A673 (cell line): ENCODE measurements at regions not wholly inside any gene's neighbourhood (a gene's known extent, or its start where the extent isn't known, plus 50 kb on each side); places are given as distances from the start of the nearest gene placed in this dataset.
"Not testable (repeated sequence)": the region's sequence is repeated elsewhere in the genome, so short reads cannot be mapped to it uniquely, and the experiment has no call there.

Source experiments
- BruUV-seq: library from RNA; stranded (reverse); fragments of 400-500 nt; replicated peaks from 2 replicates; lab custom pipeline; 2021; lab: Mats Ljungman, UMichigan
- CTCF ChIA-PET: fragments of 300-600 bp; sonication (Branson Sonifier 250); formaldehyde crosslinking; loops from one replicate; lab custom pipeline; 2022; ENCODE audit warnings: antibody characterized with exemption; lab: Charles Lee
- POLR2A ChIA-PET: fragments of 300-600 bp; sonication (Branson Sonifier 250); formaldehyde crosslinking; loops from one replicate; lab custom pipeline; 2022; ENCODE audit warnings: antibody characterized with exemption; ENCODE audit not compliant: low non-redundant PET; lab: Charles Lee
- DNase-seq: peaks from one replicate; pipeline ENCODE4 v3.0.0-alpha.2; 2015; ENCODE audit warnings: low spot score
- H3K27ac ChIP-seq: fragments of 200-600 bp; sonication (generic); 2 replicates; pipeline ENCODE4 v1.5.1; 2016; ENCODE audit warnings: mixed run types, low read depth, mild to moderate bottlenecking, mixed read lengths, antibody characterized with exemption, low read length; ENCODE audit not compliant: poor library complexity, severe bottlenecking
- H3K27me3 ChIP-seq: fragments of 200-600 bp; sonication (generic); replicated peaks from 2 replicates; pipeline ENCODE4 v1.6.1; 2017; ENCODE audit warnings: mixed run types, low read depth, mild to moderate bottlenecking, mixed read lengths, antibody characterized with exemption, low read length; ENCODE audit not compliant: insufficient read depth, poor library complexity
- H3K36me3 ChIP-seq: fragments of 200-600 bp; sonication (generic); 2 replicates; pipeline ENCODE4 v1.6.1; 2016; ENCODE audit warnings: mixed run types, mild to moderate bottlenecking, mixed read lengths, antibody characterized with exemption, low read length; ENCODE audit not compliant: insufficient read depth, poor library complexity, severe bottlenecking
- H3K4me1 ChIP-seq: fragments of 200-600 bp; sonication (generic); 2 replicates; pipeline ENCODE4 v1.6.1; 2017; ENCODE audit warnings: mixed run types, mild to moderate bottlenecking, mixed read lengths, antibody characterized with exemption, low read length; ENCODE audit not compliant: insufficient read depth, poor library complexity, severe bottlenecking
- H3K4me3 ChIP-seq: fragments of 200-600 bp; sonication (generic); 2 replicates; pipeline ENCODE4 v1.5.1; 2016; ENCODE audit warnings: low read depth, mixed run types, mild to moderate bottlenecking, mixed read lengths, low read length; ENCODE audit not compliant: poor library complexity, severe bottlenecking
- H3K9me3 ChIP-seq: fragments of 200-600 bp; sonication (generic); 2 replicates; pipeline ENCODE4 v1.6.1; 2016; ENCODE audit warnings: mixed run types, low read depth, mild to moderate bottlenecking, mixed read lengths, antibody characterized with exemption, low read length; ENCODE audit not compliant: poor library complexity, severe bottlenecking
- CTCF ChIP-seq: fragments of 300-800, 200-600 bp; sonication (generic); conservative IDR thresholded peaks from 2 replicates; pipeline ENCODE4 v1.5.1; 2017; ENCODE audit warnings: low read depth, mild to moderate bottlenecking, antibody characterized with exemption, low read length, moderate library complexity, mixed read lengths
- EZH2 ChIP-seq: fragments of 200-600 bp; sonication (generic); IDR thresholded peaks from 2 replicates; pipeline ENCODE4 v1.6.1; 2017; ENCODE audit warnings: borderline replicate concordance, low read depth, mild to moderate bottlenecking, mixed read lengths, antibody characterized with exemption, low read length; ENCODE audit not compliant: poor library complexity, severe bottlenecking
- intact Hi-C: fragments of 100-400 bp; cut with micrococcal nuclease; formaldehyde crosslinking; loops from one replicate; pipeline ENCODE4 v1.10.0; 2022; ENCODE audit not compliant: unreplicated experiment

GRCh38 chr7:110507832-110508231 lies 583.1 kb upstream of the LRRN3 start:
- Histone ChIP-seq H3K9me3 (no peaks in the 10 kb centered on the region), H3K4me1 (no peaks in the 10 kb centered on the region), H3K4me3 (no peak overlapping the region), H3K27me3 (no peaks in the 10 kb centered on the region), H3K36me3 (no peaks in the 10 kb centered on the region), H3K27ac (no peak overlapping the region)
- no TSS peak for BruUV-seq
- intact Hi-C loops: no loop called here
- TF ChIP-seq EZH2 (no peak), CTCF (no peak)
- ChIA-PET CTCF (no interaction called here), POLR2A (no interaction called here)
- no peak for DNase-seq

- BruUV-seq, H3K27ac ChIP-seq, H3K9me3 ChIP-seq, intact Hi-C loops, POLR2A ChIA-PET, DNase-seq, H3K4me1 ChIP-seq, CTCF ChIA-PET, H3K4me3 ChIP-seq, H3K27me3 ChIP-seq, H3K36me3 ChIP-seq: not testable (repeated sequence)
Observed at GRCh38 chr7:110514975-110515551, 575.9 kb upstream of the LRRN3 start.

- POLR2A ChIA-PET: no interaction called here
- Histone ChIP-seq H3K27ac (no peak overlapping the region), H3K27me3 (no peaks in the 10 kb centered on the region), H3K36me3 (no peaks in the 10 kb centered on the region), H3K4me3 (no peak overlapping the region), H3K4me1 (no peaks in the 10 kb centered on the region), H3K9me3 (no peaks in the 10 kb centered on the region)
- no peak for DNase-seq
- CTCF ChIA-PET: no interaction called here
- TF ChIP-seq EZH2: no peak
- no TSS peak for BruUV-seq
- intact Hi-C loops: no loop called here
Observed at GRCh38 chr7:110519851-110520250, 571.1 kb upstream of the LRRN3 start.

- ChIA-PET CTCF (no interaction called here), POLR2A (no interaction called here)
- no peaks in the 10 kb centered on the region for H3K4me1 ChIP-seq
- no peaks in the 10 kb centered on the region for H3K36me3 ChIP-seq
- BruUV-seq: no TSS peak
- TF ChIP-seq EZH2: no peak
- intact Hi-C loops: no loop called here
- DNase-seq: no peak
- no peaks in the 10 kb centered on the region for H3K27me3 ChIP-seq
- no peak overlapping the region for H3K4me3 ChIP-seq
- H3K9me3 ChIP-seq: no peaks in the 10 kb centered on the region
- H3K27ac ChIP-seq: no peak overlapping the region
Observed at GRCh38 chr7:110521357-110521911, 569.5 kb upstream of the LRRN3 start.
